ENCODE measurements at regions not wholly inside any gene's neighbourhood (a gene's known extent, or its start where the extent isn't known, plus 50 kb on each side); places are given as distances from the start of the nearest gene placed in this dataset.

GRCh38 chr12:67415473-67415872 is 146.3 kb downstream of the CAND1 start:
- H4K91ac ChIP-seq (ENCODE audit: insufficient read length, low read depth, low read length): no peak overlapping the region
- peaks cover 4 to 6% of the 10 kb centered on the region in 2 experiments; a peak in 4 of 5 replicates for H3K9me3 Mint-ChIP-seq
- DNase-seq: peak; percentile 51

More at GRCh38 chr12:67415473-67415872, 146.3 kb downstream of the CAND1 start:
- Histone ChIP-seq H4K5ac (ENCODE audit: insufficient read length, low read depth, low read length) (no peak overlapping the region), H3K4me2 (ENCODE audit: insufficient read depth, insufficient read length, low read length) (no peak overlapping the region), H2BK20ac (ENCODE audit: low read depth, low read length, poor library complexity, severe bottlenecking) (no peak overlapping the region), H3K23me2 (ENCODE audit: insufficient read length, low read depth, low read length, poor library complexity, severe bottlenecking) (no peaks in the 10 kb centered on the region), H3K23ac (ENCODE audit: insufficient read length, low read depth, low read length) (no peak overlapping the region), H2AFZ (ENCODE audit: low read length) (no peak overlapping the region), H3T11ph (ENCODE audit: low read length) (no peak overlapping the region), H3K9me3 (ENCODE audit: control insufficient read depth, low read depth, low read length) (no peaks in the 10 kb centered on the region), H2BK12ac (ENCODE audit: insufficient read length, low read depth, low read length) (no peak overlapping the region), H2BK120ac (ENCODE audit: low read depth, low read length, poor library complexity, severe bottlenecking) (no peak overlapping the region), H3K14ac (ENCODE audit: insufficient read depth, low read length) (no peak overlapping the region), H4K8ac (replicated peaks; ENCODE audit: insufficient read length, low read depth, low read length) (no peak overlapping the region), H3K18ac (ENCODE audit: insufficient read length, low read depth, low read length) (no peak overlapping the region), H3K9ac (ENCODE audit: extremely low read depth, insufficient read length, low read length) (no peak overlapping the region), H2BK5ac (ENCODE audit: insufficient read length, low read length) (no peak overlapping the region), H4K20me1 (ENCODE audit: control insufficient read depth, insufficient read depth, insufficient read length) (no peaks in the 10 kb centered on the region), H3K4me1 (ENCODE audit: insufficient read depth, low read length) (peaks cover 7% of the 10 kb centered on the region; the same call in 1 of the 2 replicates), H3K79me1 (ENCODE audit: insufficient read depth, low read depth, low read length, poor library complexity, severe bottlenecking) (no peaks in the 10 kb centered on the region), H3K27ac (ENCODE audit: insufficient read length, low read depth, low read length) (no peak overlapping the region), H3K27me3 (ENCODE audit: insufficient read depth, low read length) (no peaks in the 10 kb centered on the region), H3K79me2 (ENCODE audit: insufficient read depth, low read length) (no peaks in the 10 kb centered on the region), H3K4ac (ENCODE audit: low read depth, low read length) (no peak overlapping the region), H2BK15ac (ENCODE audit: low read depth, low read length) (no peak overlapping the region), H3K56ac (ENCODE audit: insufficient read length, low read depth, low read length) (no peak overlapping the region), H2AK5ac (ENCODE audit: insufficient read length, low read length) (no peak overlapping the region)
- WGBS (ENCODE audit: extremely low coverage, insufficient read length, low lambda C conversion rate): no CpG with 5 or more reads among the region's 4 CpGs
- no peak overlapping the region for H3K4me3 Mint-ChIP-seq
- H3K27ac Mint-ChIP-seq: no peak overlapping the region
- H3K36me3 Mint-ChIP-seq (ENCODE audit: insufficient read depth in 1 of 3, low read depth in 3 of 3): peaks cover 0 to 4% (median 0%) of the 10 kb centered on the region in 3 experiments; a peak in 1 of 7 replicates
- TF ChIP-seq, protein P1, sequence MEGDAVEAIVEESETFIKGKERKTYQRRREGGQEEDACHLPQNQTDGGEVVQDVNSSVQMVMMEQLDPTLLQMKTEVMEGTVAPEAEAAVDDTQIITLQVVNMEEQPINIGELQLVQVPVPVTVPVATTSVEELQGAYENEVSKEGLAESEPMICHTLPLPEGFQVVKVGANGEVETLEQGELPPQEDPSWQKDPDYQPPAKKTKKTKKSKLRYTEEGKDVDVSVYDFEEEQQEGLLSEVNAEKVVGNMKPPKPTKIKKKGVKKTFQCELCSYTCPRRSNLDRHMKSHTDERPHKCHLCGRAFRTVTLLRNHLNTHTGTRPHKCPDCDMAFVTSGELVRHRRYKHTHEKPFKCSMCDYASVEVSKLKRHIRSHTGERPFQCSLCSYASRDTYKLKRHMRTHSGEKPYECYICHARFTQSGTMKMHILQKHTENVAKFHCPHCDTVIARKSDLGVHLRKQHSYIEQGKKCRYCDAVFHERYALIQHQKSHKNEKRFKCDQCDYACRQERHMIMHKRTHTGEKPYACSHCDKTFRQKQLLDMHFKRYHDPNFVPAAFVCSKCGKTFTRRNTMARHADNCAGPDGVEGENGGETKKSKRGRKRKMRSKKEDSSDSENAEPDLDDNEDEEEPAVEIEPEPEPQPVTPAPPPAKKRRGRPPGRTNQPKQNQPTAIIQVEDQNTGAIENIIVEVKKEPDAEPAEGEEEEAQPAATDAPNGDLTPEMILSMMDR (conservative IDR thresholded peaks at IDR 0.05): peak; percentile 69
- peaks cover 33 to 35% of the 10 kb centered on the region in 2 experiments for H3K4me1 Mint-ChIP-seq
- no peaks in the 10 kb centered on the region for H3K27me3 Mint-ChIP-seq (ENCODE audit: low read depth)
